ENCODE measurements at regions not wholly inside any gene's neighbourhood (a gene's known extent, or its start where the extent isn't known, plus 50 kb on each side); places are given as distances from the start of the nearest gene placed in this dataset.

GRCh38 chr2:239724851-239725550 is 300.1 kb downstream of the NDUFA10 start:
- intact Hi-C loops (cut with micrococcal nuclease), result no loop called here
- Histone ChIP-seq H3K4me3 (replicated peaks in 1 of 3; ENCODE audit: low read depth in 2 of 3, low read length in 3 of 3) (no peak overlapping the region), H3K79me2 (ENCODE audit: insufficient read depth, low read length) (no peaks in the 10 kb centered on the region), H3K9ac (ENCODE audit: insufficient read depth, low read length, poor library complexity, severe bottlenecking) (no peak overlapping the region), H4K20me1 (ENCODE audit: insufficient read depth, low read length) (no peaks in the 10 kb centered on the region), H3K27me3 (ENCODE audit: control insufficient read depth in 2 of 2, insufficient read depth in 2 of 2, low read length in 2 of 2) (no peaks in the 10 kb centered on the region), H3K4me2 (replicated peaks; ENCODE audit: extremely low read depth, low read length, poor library complexity, severe bottlenecking) (no peak overlapping the region), H3K9me3 (replicated peaks in 1 of 2; ENCODE audit: control insufficient read depth in 1 of 2, insufficient read depth in 1 of 2, low read length in 2 of 2) (no peaks in the 10 kb centered on the region), H3K36me3 (replicated peaks in 1 of 2; ENCODE audit: control insufficient read depth in 1 of 2, insufficient read depth in 2 of 2, low read length in 2 of 2) (no peaks in the 10 kb centered on the region), H2AFZ (ENCODE audit: insufficient read depth, low read depth, low read length, poor library complexity, severe bottlenecking) (no peak overlapping the region), H3K27ac (ENCODE audit: low read depth in 1 of 2, low read length in 2 of 2) (no peak overlapping the region), H3K4me1 (ENCODE audit: control insufficient read depth in 1 of 2, insufficient read depth in 2 of 2, low read length in 2 of 2) (no peaks in the 10 kb centered on the region)
- Mint-ChIP-seq H3K27ac (no peak overlapping the region), H3K36me3 (no peaks in the 10 kb centered on the region), H3K9me3 (peaks cover 0 to 4% (median 0%) of the 10 kb centered on the region in 7 donors), H3K4me3 (no peak overlapping the region), H3K4me1 (no peaks in the 10 kb centered on the region), H3K27me3 (ENCODE audit: low read depth in 3 of 3) (peaks cover 0 to 3% (median 3%) of the 10 kb centered on the region in 3 donors)
- no peak for DNase-seq
- TF ChIP-seq CTCF (IDR thresholded peaks at IDR 0.05), result no peak
- 90% methylated on average over 11 of the region's 14 CpGs for WGBS (ENCODE audit: insufficient coverage)

- H3K4me2 ChIP-seq (replicated peaks; ENCODE audit: extremely low read depth, low read length, poor library complexity, severe bottlenecking), result no peak overlapping the region
- no peak overlapping the region for H3K27ac Mint-ChIP-seq
- peaks cover 0 to 3% (median 3%) of the 10 kb centered on the region in 3 donors for H3K27me3 Mint-ChIP-seq (ENCODE audit: low read depth in 3 of 3)
- H3K36me3 ChIP-seq (replicated peaks in 1 of 2; ENCODE audit: control insufficient read depth in 1 of 2, insufficient read depth in 2 of 2, low read length in 2 of 2), result no peaks in the 10 kb centered on the region
- H3K9me3 ChIP-seq (replicated peaks in 1 of 2; ENCODE audit: control insufficient read depth in 1 of 2, insufficient read depth in 1 of 2, low read length in 2 of 2), result no peaks in the 10 kb centered on the region
- H3K4me1 Mint-ChIP-seq, result no peaks in the 10 kb centered on the region
- H3K36me3 Mint-ChIP-seq, result no peaks in the 10 kb centered on the region
- H3K9ac ChIP-seq (ENCODE audit: insufficient read depth, low read length, poor library complexity, severe bottlenecking), result no peak overlapping the region
- H4K20me1 ChIP-seq (ENCODE audit: insufficient read depth, low read length), result no peaks in the 10 kb centered on the region
- WGBS (ENCODE audit: insufficient coverage), result 97% methylated on average over 14 of the region's 16 CpGs
- no peak overlapping the region for H3K4me3 ChIP-seq (replicated peaks in 1 of 3; ENCODE audit: low read depth in 2 of 3, low read length in 3 of 3)
- no peak overlapping the region for H3K4me3 Mint-ChIP-seq
- intact Hi-C loops (cut with micrococcal nuclease), result no loop called here
- H3K79me2 ChIP-seq (ENCODE audit: insufficient read depth, low read length), result no peaks in the 10 kb centered on the region
- H3K4me1 ChIP-seq (ENCODE audit: control insufficient read depth in 1 of 2, insufficient read depth in 2 of 2, low read length in 2 of 2), result no peaks in the 10 kb centered on the region
- H2AFZ ChIP-seq (ENCODE audit: insufficient read depth, low read depth, low read length, poor library complexity, severe bottlenecking), result no peak overlapping the region
- no peak for TF ChIP-seq CTCF (IDR thresholded peaks at IDR 0.05)
- peaks cover 0 to 4% (median 0%) of the 10 kb centered on the region in 7 donors for H3K9me3 Mint-ChIP-seq
- no peak for DNase-seq
- H3K27ac ChIP-seq (ENCODE audit: low read depth in 1 of 2, low read length in 2 of 2), result no peak overlapping the region
- no peaks in the 10 kb centered on the region for H3K27me3 ChIP-seq (ENCODE audit: control insufficient read depth in 2 of 2, insufficient read depth in 2 of 2, low read length in 2 of 2)
Measured at GRCh38 chr2:239724194-239724849, 300.8 kb downstream of the NDUFA10 start.
